ENCODE measurements at regions not wholly inside any gene's neighbourhood (a gene's known extent, or its start where the extent isn't known, plus 50 kb on each side); places are given as distances from the start of the nearest gene placed in this dataset.

DNA sequence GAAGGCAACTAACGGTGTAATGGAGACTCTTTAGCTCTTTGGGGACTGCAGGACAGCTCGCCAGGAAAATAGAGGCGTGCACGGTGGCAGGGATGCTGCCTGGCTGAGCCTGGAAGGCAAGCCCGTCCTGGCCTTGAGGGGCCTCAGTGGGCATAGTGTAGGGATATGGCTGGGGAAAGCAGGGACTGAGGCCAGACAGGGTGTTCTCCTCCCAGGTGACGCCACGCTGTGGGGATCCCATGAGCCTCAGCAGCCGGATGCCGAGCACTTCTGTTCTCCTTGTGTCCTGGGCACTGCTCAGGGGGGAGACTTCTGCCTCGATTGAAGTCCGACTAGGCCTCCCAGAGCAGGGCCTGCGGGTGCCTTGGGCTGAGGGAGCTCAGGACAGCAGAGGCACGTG, 89.2 kb downstream of the NPIPB11 start:
- TF ChIP-seq, protein P1, sequence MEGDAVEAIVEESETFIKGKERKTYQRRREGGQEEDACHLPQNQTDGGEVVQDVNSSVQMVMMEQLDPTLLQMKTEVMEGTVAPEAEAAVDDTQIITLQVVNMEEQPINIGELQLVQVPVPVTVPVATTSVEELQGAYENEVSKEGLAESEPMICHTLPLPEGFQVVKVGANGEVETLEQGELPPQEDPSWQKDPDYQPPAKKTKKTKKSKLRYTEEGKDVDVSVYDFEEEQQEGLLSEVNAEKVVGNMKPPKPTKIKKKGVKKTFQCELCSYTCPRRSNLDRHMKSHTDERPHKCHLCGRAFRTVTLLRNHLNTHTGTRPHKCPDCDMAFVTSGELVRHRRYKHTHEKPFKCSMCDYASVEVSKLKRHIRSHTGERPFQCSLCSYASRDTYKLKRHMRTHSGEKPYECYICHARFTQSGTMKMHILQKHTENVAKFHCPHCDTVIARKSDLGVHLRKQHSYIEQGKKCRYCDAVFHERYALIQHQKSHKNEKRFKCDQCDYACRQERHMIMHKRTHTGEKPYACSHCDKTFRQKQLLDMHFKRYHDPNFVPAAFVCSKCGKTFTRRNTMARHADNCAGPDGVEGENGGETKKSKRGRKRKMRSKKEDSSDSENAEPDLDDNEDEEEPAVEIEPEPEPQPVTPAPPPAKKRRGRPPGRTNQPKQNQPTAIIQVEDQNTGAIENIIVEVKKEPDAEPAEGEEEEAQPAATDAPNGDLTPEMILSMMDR (IDR thresholded peaks at IDR 0.05; ENCODE audit: insufficient read depth, low read length, poor library complexity, severe bottlenecking): no peak
- TF ChIP-seq EZH2phosphoT487 (conservative IDR thresholded peaks at IDR 0.05; ENCODE audit: low read length): no peak
